Prostate gland (tissue), 2 donors: ENCODE measurements at regions not wholly inside any gene's neighbourhood (a gene's known extent, or its start where the extent isn't known, plus 50 kb on each side); places are given as distances from the start of the nearest gene placed in this dataset.

Source experiments
- CTCF ChIP-seq, 4 experiments: fragments of 200-600 bp in 2 of 4; fragments of 450-650 bp in 2 of 4; sonication (generic) in 2 of 4; IDR thresholded peaks; 1 replicate in 3 of 4; 2 replicates in 1 of 4; pipeline ENCODE4 v1.5.1; 2016 to 2019; ENCODE audit warnings: antibody characterized with exemption in 4 of 4, mild to moderate bottlenecking in 2 of 4, moderate library complexity in 2 of 4
- POLR2A ChIP-seq: fragments of 450-650 bp; IDR thresholded peaks from one replicate; pipeline ENCODE4 v1.6.1; 2016; ENCODE audit warnings: antibody characterized with exemption, mild to moderate bottlenecking

- TF ChIP-seq CTCF (IDR thresholded peaks at IDR 0.05), result peak; percentile 45 to 96 (median 69)
- TF ChIP-seq POLR2A, result peak; percentile 93
Measured at GRCh38 chr1:778451-779278, 92.2 kb upstream of the OR4F16 start.
